ENCODE measurements at regions not wholly inside any gene's neighbourhood (a gene's known extent, or its start where the extent isn't known, plus 50 kb on each side); places are given as distances from the start of the nearest gene placed in this dataset.
"Not testable (repeated sequence)": the region's sequence is repeated elsewhere in the genome, so short reads cannot be mapped to it uniquely, and the experiment has no call there.

DNA sequence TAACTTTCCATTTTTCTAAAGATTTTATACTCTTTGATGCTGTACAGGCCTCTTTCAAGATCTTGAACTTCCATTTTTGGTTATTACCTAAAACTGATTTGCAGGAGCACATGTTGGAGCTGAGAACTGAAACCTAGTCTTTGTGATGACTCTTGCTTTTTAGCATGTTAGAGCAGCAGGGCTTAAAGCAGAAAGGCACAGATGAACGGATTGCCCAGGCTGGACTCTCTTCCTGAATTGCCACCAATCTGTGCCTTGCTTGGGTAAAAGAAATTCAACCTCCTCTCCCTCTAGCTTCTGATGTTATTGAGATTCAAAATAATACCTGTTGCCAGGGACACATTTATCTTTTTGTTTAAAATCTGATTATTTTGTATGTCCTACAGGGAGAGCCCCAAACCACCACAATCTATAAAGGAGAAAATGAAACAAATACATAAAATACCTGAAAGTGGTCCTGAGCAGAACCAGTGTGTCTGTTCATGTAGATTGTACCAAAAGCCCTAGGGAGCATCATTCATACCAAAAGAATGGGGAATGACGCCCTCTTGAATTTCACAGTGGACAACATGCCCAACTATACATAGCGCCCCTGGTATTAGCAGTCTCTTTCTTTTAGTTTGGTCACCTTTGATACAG, 277.0 kb upstream of the MAP2 start:
- DNase-seq, result no peak
- H3K4me3 ChIP-seq, result no peak overlapping the region
- no peaks in the 10 kb centered on the region for H3K4me1 ChIP-seq
- no peaks in the 10 kb centered on the region for H3K9me3 ChIP-seq
- H3K27me3 ChIP-seq, result no peaks in the 10 kb centered on the region
- TF ChIP-seq, protein P1, sequence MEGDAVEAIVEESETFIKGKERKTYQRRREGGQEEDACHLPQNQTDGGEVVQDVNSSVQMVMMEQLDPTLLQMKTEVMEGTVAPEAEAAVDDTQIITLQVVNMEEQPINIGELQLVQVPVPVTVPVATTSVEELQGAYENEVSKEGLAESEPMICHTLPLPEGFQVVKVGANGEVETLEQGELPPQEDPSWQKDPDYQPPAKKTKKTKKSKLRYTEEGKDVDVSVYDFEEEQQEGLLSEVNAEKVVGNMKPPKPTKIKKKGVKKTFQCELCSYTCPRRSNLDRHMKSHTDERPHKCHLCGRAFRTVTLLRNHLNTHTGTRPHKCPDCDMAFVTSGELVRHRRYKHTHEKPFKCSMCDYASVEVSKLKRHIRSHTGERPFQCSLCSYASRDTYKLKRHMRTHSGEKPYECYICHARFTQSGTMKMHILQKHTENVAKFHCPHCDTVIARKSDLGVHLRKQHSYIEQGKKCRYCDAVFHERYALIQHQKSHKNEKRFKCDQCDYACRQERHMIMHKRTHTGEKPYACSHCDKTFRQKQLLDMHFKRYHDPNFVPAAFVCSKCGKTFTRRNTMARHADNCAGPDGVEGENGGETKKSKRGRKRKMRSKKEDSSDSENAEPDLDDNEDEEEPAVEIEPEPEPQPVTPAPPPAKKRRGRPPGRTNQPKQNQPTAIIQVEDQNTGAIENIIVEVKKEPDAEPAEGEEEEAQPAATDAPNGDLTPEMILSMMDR (IDR thresholded peaks at IDR 0.05), result no peak
- intact Hi-C loops (cut with DNase I; ENCODE audit: low total_unique reads), result no loop called here
- no peaks in the 10 kb centered on the region for H3K36me3 ChIP-seq
- H3K27ac ChIP-seq, result no peak overlapping the region

DNA sequence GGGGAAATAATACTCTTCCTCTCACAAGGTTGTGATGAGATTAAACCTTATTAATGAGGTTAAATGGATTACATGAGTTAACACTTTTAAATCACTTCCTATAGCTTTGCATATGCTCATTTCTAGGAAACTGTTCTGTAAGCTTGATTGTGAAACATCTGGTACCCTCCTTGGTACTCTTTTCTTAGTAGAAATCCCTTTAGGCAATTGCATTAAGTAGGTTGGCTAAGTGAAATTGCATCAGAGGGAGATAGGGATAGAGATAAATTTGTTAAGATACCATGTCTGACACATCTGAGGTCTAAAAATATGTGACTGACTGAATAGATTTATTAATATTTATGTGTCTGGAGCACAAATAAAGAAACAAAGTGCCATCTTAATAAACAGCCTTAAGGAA, 275.9 kb upstream of the MAP2 start:
- intact Hi-C loops (cut with DNase I; ENCODE audit: low total_unique reads), result no loop called here
- no peak for DNase-seq
- TF ChIP-seq, protein P1 (IDR thresholded peaks at IDR 0.05), result no peak

GRCh38 chr2:209160800-209161588, 262.9 kb upstream of the MAP2 start:
- Histone ChIP-seq H3K4me1 (no peaks in the 10 kb centered on the region), H3K36me3 (no peaks in the 10 kb centered on the region), H3K27me3 (no peaks in the 10 kb centered on the region), H3K27ac (no peak overlapping the region), H3K4me3 (no peak overlapping the region), H3K9me3 (no peaks in the 10 kb centered on the region)
- DNase-seq, result no peak
- intact Hi-C loops (cut with DNase I; ENCODE audit: low total_unique reads), result no loop called here
- TF ChIP-seq, protein P1 (IDR thresholded peaks at IDR 0.05), result no peak

More for the DNA sequence above, 275.9 kb upstream of the MAP2 start:
- no peak overlapping the region for H3K27ac ChIP-seq
- no peaks in the 10 kb centered on the region for H3K4me1 ChIP-seq
- no peaks in the 10 kb centered on the region for H3K9me3 ChIP-seq
- H3K4me3 ChIP-seq, result no peak overlapping the region
- H3K36me3 ChIP-seq, result no peaks in the 10 kb centered on the region
- H3K27me3 ChIP-seq, result no peaks in the 10 kb centered on the region

DNA sequence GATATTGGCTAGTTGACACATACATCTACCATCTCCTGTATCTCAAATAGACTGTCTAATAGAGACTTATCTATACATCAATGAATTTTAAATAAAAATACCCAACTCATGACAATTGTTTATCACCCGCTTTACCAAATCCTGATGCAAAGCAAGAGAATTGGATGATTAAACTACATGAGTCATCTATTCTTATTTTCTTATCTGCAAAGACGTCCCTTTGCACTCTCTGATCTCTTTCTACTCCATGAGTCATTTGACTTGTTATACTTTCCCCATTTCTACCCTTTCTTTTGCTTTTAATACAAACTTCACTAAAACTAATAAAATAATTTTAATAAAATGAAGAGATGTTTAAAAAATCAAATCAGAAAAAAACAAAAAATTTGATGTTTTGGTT, 261.7 kb upstream of the MAP2 start:
- Histone ChIP-seq H3K36me3 (no peaks in the 10 kb centered on the region), H3K4me1 (no peaks in the 10 kb centered on the region), H3K9me3 (no peaks in the 10 kb centered on the region), H3K27ac (no peak overlapping the region), H3K27me3 (no peaks in the 10 kb centered on the region), H3K4me3 (no peak overlapping the region)
- intact Hi-C loops (cut with DNase I; ENCODE audit: low total_unique reads), result no loop called here
- no peak for DNase-seq
- TF ChIP-seq, protein P1 (IDR thresholded peaks at IDR 0.05), result no peak

DNA sequence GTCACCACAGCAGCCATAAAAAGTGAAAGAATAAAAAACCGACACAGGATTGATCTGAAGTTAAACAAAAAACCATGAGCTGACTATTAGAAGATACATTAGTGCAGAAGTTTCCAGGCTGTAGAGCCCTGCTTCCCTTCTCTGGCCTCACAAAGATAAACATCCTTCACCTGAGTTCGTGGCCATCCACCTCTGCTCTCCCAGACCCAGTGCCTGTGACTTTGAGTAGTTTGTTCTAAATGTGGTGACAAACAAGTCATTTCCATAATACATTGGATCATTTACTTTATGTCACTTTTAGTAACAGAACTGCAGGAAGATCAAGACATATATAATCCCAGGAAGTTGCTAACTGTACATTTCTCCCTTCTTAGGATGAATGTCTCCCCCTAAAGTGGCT, 241.9 kb upstream of the MAP2 start:
- Histone ChIP-seq H3K4me3 (no peak overlapping the region), H3K27ac (no peak overlapping the region), H3K9me3 (no peaks in the 10 kb centered on the region), H3K36me3 (no peaks in the 10 kb centered on the region), H3K4me1 (no peaks in the 10 kb centered on the region), H3K27me3 (no peaks in the 10 kb centered on the region)
- DNase-seq, result no peak
- TF ChIP-seq, protein P1 (IDR thresholded peaks at IDR 0.05), result no peak
- intact Hi-C loops (cut with DNase I; ENCODE audit: low total_unique reads), result no loop called here

DNA sequence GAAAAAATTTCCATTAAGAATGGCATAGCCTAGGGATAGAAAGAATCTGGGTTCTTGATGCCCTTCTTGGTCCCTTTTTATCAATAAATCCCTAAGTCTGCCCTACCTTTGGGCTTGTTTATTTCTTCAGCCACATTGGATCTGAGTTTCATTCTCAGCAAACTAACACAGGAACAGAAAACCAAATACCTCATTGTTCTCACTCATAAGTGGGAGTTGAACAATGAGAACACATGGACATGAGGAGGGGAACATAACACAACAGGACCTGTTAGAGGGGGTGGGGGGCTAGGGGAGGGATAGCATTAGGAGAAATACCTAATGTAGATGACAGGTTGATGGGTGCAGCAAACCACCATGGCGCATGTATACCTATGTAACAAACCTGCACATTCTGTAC, 237.0 kb upstream of the MAP2 start:
- intact Hi-C loops (cut with DNase I; ENCODE audit: low total_unique reads); H3K4me3 ChIP-seq: not testable (repeated sequence)

More for the DNA sequence above, 237.0 kb upstream of the MAP2 start:
- H3K36me3 ChIP-seq, H3K4me1 ChIP-seq, H3K27me3 ChIP-seq, H3K9me3 ChIP-seq, DNase-seq, H3K27ac ChIP-seq: not testable (repeated sequence)

Data from tibial artery (tissue), 4 donors.